Peyer's patch (tissue), 4 donors: ENCODE measurements at regions not wholly inside any gene's neighbourhood (a gene's known extent, or its start where the extent isn't known, plus 50 kb on each side); places are given as distances from the start of the nearest gene placed in this dataset.

Experiments
- CTCF ChIP-seq, 6 experiments: fragments of 450-650 bp in 4 of 6; fragments of 200-600 bp in 2 of 6; sonication (generic) in 1 of 6; IDR thresholded peaks; one replicate each; pipeline ENCODE4 v1.5.1; 2017 to 2019; ENCODE audit warnings: antibody characterized with exemption in 6 of 6, mild to moderate bottlenecking in 3 of 6, moderate library complexity in 1 of 6
- POLR2A ChIP-seq, 2 donors: fragments of 450-650 bp; IDR thresholded peaks; one replicate each; pipeline ENCODE4 v1.5.1; 2017; ENCODE audit warnings: antibody characterized with exemption in 2 of 2, mild to moderate bottlenecking in 2 of 2, moderate library complexity in 2 of 2

DNA sequence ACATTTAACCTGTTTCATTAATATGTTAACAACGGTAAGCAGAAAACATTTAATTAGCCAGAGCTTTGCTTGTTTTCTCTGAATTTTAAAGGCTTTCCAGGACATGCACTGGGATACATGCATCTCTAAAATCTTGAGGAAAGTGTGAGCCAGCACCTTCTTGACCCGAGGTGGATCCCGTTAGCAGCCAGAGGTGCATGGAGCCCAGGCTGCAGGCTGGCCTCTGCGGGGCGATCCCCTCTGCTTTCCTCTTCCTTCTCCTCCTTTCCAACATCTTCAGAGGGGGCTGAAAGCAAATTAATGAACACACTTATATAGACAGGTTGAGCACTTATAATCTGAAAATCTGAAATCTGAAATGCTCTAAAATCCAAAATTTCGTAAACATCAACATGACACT is 128.7 kb upstream of the CST7 start:
- no peak for TF ChIP-seq CTCF (IDR thresholded peaks at IDR 0.05)
- TF ChIP-seq POLR2A (IDR thresholded peaks at IDR 0.05) = no peak
